ENCODE measurements at regions not wholly inside any gene's neighbourhood (a gene's known extent, or its start where the extent isn't known, plus 50 kb on each side); places are given as distances from the start of the nearest gene placed in this dataset.

DNA sequence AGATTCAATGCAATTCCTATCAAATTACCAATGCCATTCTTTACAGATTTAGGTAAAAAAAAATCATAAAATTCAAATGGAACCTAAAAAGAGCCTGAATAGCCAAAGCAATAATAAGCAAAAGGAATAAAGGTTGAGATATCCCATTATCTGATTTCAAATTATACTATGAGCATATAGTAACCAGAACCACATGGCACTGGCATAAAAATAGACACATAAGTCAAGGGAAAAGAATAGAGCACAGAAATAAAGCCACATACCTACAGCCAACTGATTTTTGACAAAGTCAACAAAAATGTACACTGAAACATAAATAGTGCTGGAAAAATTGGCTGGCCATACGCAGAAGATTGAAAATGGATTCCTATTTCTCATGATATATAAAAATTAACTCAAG lies 853.7 kb downstream of the FAT4 start:
- Histone ChIP-seq H3K27ac (ENCODE audit: low read length) (no peak overlapping the region), H3K27me3 (replicated peaks; ENCODE audit: insufficient read depth, low read length) (no peaks in the 10 kb centered on the region), H3K79me2 (ENCODE audit: low read length) (no peaks in the 10 kb centered on the region), H3K9me3 (replicated peaks; ENCODE audit: insufficient read depth, low read length) (no peaks in the 10 kb centered on the region), H3K36me3 (replicated peaks; ENCODE audit: insufficient read depth, low read length) (no peaks in the 10 kb centered on the region), H3K9me2 (replicated peaks; ENCODE audit: insufficient read depth, low read length) (no peaks in the 10 kb centered on the region), H2AFZ (ENCODE audit: low read length) (no peak overlapping the region), H3K4me3 (ENCODE audit: low read length) (no peak overlapping the region), H3K4me1 (ENCODE audit: low read length) (no peaks in the 10 kb centered on the region), H3K9ac (ENCODE audit: low read length) (no peak overlapping the region), H3K4me2 (ENCODE audit: low read depth, low read length) (no peak overlapping the region), H3F3A (ENCODE audit: insufficient read depth, low read length) (no peaks in the 10 kb centered on the region), H4K20me1 (ENCODE audit: insufficient read depth, low read length) (no peaks in the 10 kb centered on the region)
- no peak for TF ChIP-seq EZH2phosphoT487 (IDR thresholded peaks at IDR 0.05; ENCODE audit: low read length)
- TF ChIP-seq, protein P1, sequence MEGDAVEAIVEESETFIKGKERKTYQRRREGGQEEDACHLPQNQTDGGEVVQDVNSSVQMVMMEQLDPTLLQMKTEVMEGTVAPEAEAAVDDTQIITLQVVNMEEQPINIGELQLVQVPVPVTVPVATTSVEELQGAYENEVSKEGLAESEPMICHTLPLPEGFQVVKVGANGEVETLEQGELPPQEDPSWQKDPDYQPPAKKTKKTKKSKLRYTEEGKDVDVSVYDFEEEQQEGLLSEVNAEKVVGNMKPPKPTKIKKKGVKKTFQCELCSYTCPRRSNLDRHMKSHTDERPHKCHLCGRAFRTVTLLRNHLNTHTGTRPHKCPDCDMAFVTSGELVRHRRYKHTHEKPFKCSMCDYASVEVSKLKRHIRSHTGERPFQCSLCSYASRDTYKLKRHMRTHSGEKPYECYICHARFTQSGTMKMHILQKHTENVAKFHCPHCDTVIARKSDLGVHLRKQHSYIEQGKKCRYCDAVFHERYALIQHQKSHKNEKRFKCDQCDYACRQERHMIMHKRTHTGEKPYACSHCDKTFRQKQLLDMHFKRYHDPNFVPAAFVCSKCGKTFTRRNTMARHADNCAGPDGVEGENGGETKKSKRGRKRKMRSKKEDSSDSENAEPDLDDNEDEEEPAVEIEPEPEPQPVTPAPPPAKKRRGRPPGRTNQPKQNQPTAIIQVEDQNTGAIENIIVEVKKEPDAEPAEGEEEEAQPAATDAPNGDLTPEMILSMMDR (IDR thresholded peaks at IDR 0.05; ENCODE audit: low read length), result no peak
- no peak for TF ChIP-seq EZH2 (optimal IDR thresholded peaks at IDR 0.05; ENCODE audit: low read depth, low read length)
- DNase-seq, result no peak

DNA sequence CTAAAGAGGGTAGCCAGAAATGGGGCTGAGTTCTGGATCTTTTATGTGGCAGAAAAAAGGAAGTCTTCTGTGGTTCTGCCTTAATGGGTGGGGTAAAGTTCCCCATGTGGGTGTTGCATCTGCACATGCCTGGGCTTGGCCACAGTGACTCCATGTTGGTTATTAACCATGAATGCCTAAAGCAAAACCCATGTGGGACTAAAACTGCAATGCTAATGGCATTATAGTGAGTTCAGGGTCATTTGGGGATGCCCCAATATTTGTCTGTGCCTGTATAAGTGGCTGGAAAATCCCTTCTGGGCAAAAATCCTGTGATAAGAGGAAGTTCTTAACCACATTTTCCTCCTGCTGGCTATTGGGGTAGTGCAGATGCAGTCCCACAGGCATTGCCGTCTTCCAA lies 857.4 kb downstream of the FAT4 start:
- no peak for DNase-seq
- Histone ChIP-seq H3K36me3 (replicated peaks; ENCODE audit: insufficient read depth, low read length) (no peaks in the 10 kb centered on the region), H3F3A (ENCODE audit: insufficient read depth, low read length) (no peaks in the 10 kb centered on the region), H3K9me2 (replicated peaks; ENCODE audit: insufficient read depth, low read length) (no peaks in the 10 kb centered on the region), H3K27me3 (replicated peaks; ENCODE audit: insufficient read depth, low read length) (no peaks in the 10 kb centered on the region), H3K9ac (ENCODE audit: low read length) (no peak overlapping the region), H3K4me3 (ENCODE audit: low read length) (no peak overlapping the region), H3K9me3 (replicated peaks; ENCODE audit: insufficient read depth, low read length) (no peaks in the 10 kb centered on the region), H3K79me2 (ENCODE audit: low read length) (no peaks in the 10 kb centered on the region), H2AFZ (ENCODE audit: low read length) (no peak overlapping the region), H4K20me1 (ENCODE audit: insufficient read depth, low read length) (no peaks in the 10 kb centered on the region), H3K27ac (ENCODE audit: low read length) (no peak overlapping the region), H3K4me2 (ENCODE audit: low read depth, low read length) (no peak overlapping the region), H3K4me1 (ENCODE audit: low read length) (no peaks in the 10 kb centered on the region)
- no peak for TF ChIP-seq EZH2phosphoT487 (IDR thresholded peaks at IDR 0.05; ENCODE audit: low read length)
- TF ChIP-seq, protein P1 (IDR thresholded peaks at IDR 0.05; ENCODE audit: low read length), result no peak
- TF ChIP-seq EZH2 (optimal IDR thresholded peaks at IDR 0.05; ENCODE audit: low read depth, low read length), result no peak

DNA sequence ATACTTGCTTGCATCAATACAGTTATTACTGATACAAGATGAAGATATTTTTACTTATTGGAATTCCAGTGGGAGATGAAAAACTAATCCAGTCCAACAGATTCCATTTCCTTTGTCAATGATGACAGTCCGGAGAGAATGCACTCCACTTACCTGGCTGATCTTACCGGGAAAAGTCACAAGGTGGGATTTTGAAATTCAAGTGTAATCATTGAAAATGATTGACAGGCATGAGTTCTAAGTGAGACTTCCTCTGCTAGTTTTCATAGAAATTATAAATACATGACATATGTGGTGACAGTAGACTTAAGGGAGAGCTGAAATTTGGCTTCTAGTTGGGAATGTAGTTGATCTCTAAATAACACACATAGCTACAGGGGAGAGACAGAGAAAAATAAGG lies 859.9 kb downstream of the FAT4 start:
- H4K20me1 ChIP-seq (ENCODE audit: insufficient read depth, low read length), result no peaks in the 10 kb centered on the region
- no peak for DNase-seq
- no peaks in the 10 kb centered on the region for H3K9me3 ChIP-seq (replicated peaks; ENCODE audit: insufficient read depth, low read length)
- H3K4me2 ChIP-seq (ENCODE audit: low read depth, low read length), result no peak overlapping the region
- H3K27ac ChIP-seq (ENCODE audit: low read length), result no peak overlapping the region
- H3K9me2 ChIP-seq (replicated peaks; ENCODE audit: insufficient read depth, low read length), result no peaks in the 10 kb centered on the region
- no peak overlapping the region for H3K9ac ChIP-seq (ENCODE audit: low read length)
- H3K27me3 ChIP-seq (replicated peaks; ENCODE audit: insufficient read depth, low read length), result no peaks in the 10 kb centered on the region
- no peak overlapping the region for H2AFZ ChIP-seq (ENCODE audit: low read length)
- H3K4me1 ChIP-seq (ENCODE audit: low read length), result no peaks in the 10 kb centered on the region
- no peaks in the 10 kb centered on the region for H3K36me3 ChIP-seq (replicated peaks; ENCODE audit: insufficient read depth, low read length)
- TF ChIP-seq, protein P1 (IDR thresholded peaks at IDR 0.05; ENCODE audit: low read length), result no peak
- no peak for TF ChIP-seq EZH2 (optimal IDR thresholded peaks at IDR 0.05; ENCODE audit: low read depth, low read length)
- no peak for TF ChIP-seq EZH2phosphoT487 (IDR thresholded peaks at IDR 0.05; ENCODE audit: low read length)
- H3K79me2 ChIP-seq (ENCODE audit: low read length), result no peaks in the 10 kb centered on the region
- no peaks in the 10 kb centered on the region for H3F3A ChIP-seq (ENCODE audit: insufficient read depth, low read length)
- no peak overlapping the region for H3K4me3 ChIP-seq (ENCODE audit: low read length)
